ENCODE measurements at regions not wholly inside any gene's neighbourhood (a gene's known extent, or its start where the extent isn't known, plus 50 kb on each side); places are given as distances from the start of the nearest gene placed in this dataset.
"Not testable (repeated sequence)": the region's sequence is repeated elsewhere in the genome, so short reads cannot be mapped to it uniquely, and the experiment has no call there.

DNA sequence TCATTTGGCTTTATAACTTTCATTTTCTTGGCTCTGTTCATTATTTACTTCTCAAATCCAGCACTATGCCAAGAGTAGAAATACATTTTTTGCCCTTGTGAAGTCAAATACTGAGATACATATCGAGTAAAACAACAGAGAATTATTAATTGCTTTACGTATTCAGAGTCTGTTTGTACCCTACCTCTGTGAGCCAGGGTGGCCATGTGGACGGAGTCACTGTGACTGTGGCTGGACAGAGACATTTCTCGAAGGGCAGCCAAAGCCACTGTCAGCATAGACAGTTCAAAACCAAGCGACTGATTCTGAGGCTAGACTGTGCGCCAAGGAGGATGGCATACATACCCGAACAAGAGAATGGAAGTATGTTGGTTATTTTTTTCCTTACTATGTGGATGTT is 391.0 kb upstream of the PROX1 start:
- TF ChIP-seq CTCF (conservative IDR thresholded peaks at IDR 0.05; ENCODE audit: low read length) = no peak
- DNase-seq (ENCODE audit: low read depth) = no peak
- no peak overlapping the region for H3K4me3 ChIP-seq (ENCODE audit: low read length)

GRCh38 chr1:213598263-213598662 is 389.5 kb upstream of the PROX1 start:
- no peak for DNase-seq (ENCODE audit: low read depth)
- no peak overlapping the region for H3K4me3 ChIP-seq (ENCODE audit: low read length)
- no peak for TF ChIP-seq CTCF (conservative IDR thresholded peaks at IDR 0.05; ENCODE audit: low read length)

DNA sequence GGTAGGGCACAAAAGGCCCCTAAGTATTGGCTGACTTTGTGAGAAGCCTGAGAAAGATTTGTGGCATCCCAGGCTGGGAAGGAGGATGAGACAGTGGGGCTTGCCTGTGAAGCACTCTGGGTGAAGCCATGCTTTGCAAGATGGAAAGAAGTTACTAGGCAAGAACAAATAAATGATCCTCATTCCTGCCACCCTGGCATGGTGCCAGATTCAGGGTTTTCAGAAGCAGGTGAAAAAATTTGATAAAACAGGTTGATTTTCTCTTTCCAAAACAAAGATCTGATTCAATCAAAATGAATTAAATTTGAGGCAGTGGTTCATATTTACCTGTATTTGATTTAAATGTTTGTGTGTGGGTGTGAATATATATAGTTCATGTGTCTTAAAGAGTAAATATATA is 386.9 kb upstream of the PROX1 start:
- TF ChIP-seq CTCF (conservative IDR thresholded peaks at IDR 0.05; ENCODE audit: low read length) = no peak
- no peak for DNase-seq (ENCODE audit: low read depth)
- H3K4me3 ChIP-seq (ENCODE audit: low read length) = no peak overlapping the region

DNA sequence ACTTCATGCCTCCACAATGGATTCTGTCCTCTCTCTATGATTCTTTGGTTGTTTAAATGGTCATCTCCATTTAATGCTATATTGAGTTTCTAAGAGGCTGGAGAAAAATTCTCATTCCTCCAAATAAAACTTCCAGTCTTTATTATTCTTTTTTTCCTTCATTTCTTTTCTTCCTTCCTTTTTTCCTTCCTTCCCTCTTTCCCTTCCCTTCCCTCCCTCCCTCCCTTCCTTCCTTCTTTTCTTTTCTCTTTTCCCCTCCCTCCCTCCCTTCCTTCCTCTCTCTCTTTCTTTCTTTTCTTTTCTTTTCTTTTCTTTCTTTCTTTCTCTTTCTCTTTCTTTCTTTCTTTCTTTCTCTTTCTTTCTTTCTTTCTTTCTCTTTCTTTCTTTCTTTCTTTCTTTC is 386.1 kb upstream of the PROX1 start:
- not testable (repeated sequence) for H3K4me3 ChIP-seq (ENCODE audit: low read length); DNase-seq (ENCODE audit: low read depth)

DNA sequence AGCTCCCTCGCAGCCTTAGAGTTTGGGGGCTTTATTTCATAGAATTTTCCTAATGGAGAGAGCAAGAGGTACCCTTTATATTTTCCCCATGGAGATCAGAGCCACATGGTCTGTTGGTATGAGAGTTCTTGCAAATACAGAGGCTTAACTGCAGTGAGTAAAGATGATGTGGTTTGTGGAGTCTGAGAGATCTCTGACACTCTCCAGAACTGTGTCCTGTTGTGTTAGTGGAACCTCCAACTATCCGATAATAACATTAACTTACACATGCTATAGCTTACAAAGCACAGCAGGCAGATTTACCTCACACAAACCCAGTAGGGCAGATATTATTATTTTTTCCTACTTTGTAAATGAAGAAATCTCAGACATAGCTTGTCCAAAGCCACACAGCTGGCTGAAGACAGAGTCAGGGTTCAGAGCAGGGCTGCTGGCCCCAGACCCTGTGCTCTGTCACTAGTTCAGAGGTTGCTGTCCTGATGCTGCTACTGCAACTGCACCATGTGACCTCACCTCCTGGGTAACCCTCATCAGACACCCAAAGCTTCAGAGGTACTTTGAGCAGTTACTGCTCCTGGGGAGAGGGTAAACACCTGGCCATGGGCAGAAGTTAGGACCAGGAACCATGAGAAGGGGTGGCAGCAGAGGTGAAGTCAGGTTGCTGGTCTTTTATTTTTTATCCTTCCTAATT is 384.8 kb upstream of the PROX1 start:
- H3K4me3 ChIP-seq (ENCODE audit: low read length) = no peak overlapping the region
- DNase-seq (ENCODE audit: low read depth) = no peak
- TF ChIP-seq CTCF (conservative IDR thresholded peaks at IDR 0.05; ENCODE audit: low read length) = no peak

DNA sequence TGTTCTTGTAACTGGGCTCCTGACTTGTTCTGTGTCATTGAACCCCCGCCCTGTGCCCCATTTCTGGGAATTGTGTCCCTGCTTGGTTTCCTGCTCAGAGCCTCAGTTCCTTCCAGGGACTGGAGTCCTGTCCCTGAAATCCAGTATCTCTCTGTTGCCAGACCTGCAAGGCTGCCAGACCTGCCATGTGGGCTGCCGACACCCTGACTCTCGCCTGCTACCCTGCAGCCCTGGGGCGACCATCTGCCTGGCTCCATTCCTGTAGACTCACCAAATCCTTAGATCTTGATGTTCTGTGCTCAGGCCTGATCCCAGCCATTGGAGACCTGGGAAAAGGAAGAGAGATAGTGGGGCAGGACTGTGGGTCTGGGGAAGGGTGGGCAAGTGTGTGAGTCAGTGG is 383.3 kb upstream of the PROX1 start:
- H3K4me3 ChIP-seq (ENCODE audit: low read length) = no peak overlapping the region
- no peak for DNase-seq (ENCODE audit: low read depth)
- TF ChIP-seq CTCF (conservative IDR thresholded peaks at IDR 0.05; ENCODE audit: low read length) = no peak

DNA sequence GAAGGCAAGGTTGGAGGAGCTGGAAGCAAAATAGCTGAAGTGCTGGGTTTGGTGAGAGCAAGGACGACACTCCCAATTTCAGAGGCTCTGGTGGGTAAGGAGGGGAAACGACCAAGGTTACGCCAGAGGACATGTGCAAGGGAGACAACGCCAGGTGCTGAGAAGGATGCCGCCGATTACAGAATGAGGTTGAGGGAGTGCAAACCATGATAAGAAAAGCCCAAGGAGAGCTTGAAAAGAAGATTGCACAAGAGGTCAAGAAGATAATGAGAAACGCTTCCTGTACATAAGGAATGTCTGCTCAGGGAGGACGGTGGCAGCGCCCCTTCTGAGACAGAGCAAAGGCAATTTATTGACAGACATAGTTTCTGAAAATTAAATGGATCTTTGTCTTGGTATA is 382.0 kb upstream of the PROX1 start:
- H3K4me3 ChIP-seq (ENCODE audit: low read length) = no peak overlapping the region
- no peak for TF ChIP-seq CTCF (conservative IDR thresholded peaks at IDR 0.05; ENCODE audit: low read length)
- DNase-seq (ENCODE audit: low read depth) = no peak
